HepG2 (cell line): ENCODE measurements at regions not wholly inside any gene's neighbourhood (a gene's known extent, or its start where the extent isn't known, plus 50 kb on each side); places are given as distances from the start of the nearest gene placed in this dataset.

Experiments
- ATAC-seq: fragments of 200-7000 bp; cut with Tn5 transposase; 3 replicates; pipeline ENCODE4 v1.9.1; 2020; ENCODE audit warnings: mild to moderate bottlenecking, moderate library complexity
- BruUV-seq: library from RNA; stranded (reverse); fragments of 400-500 nt; replicated peaks from 2 replicates; lab custom pipeline; 2021; lab: Mats Ljungman, UMichigan
- CTCF ChIA-PET: fragments of 300-600 bp; formaldehyde crosslinking; extraction: SDS; loops from one replicate; lab custom pipeline; 2021; ENCODE audit warnings: low total read pairs, inconsistent platforms, low intra/inter-chr PET ratio; lab: Yijun Ruan, JAX
- POLR2A ChIA-PET: fragments of 350-600 bp; sonication (Branson Sonifier 250); formaldehyde crosslinking; loops from one replicate; lab custom pipeline; 2020; ENCODE audit warnings: antibody characterized with exemption, inconsistent platforms; lab: Yijun Ruan, JAX
- DNase-seq: peaks from one replicate; pipeline ENCODE4 v3.0.0-alpha.2; 2015; ENCODE audit warnings: low spot score
- FAIRE-seq: peaks from 3 replicates; lab custom pipeline; 2011; peaks lifted over from hg19 to GRCh38; lab: Jason Lieb, UNC
- H2AFZ ChIP-seq: one replicate; pipeline ENCODE4 v1.6.1; 2011; ENCODE audit warnings: low read length, inconsistent platforms
- H3K27ac ChIP-seq: fragments of 300-600 bp; 3 replicates; pipeline ENCODE4 v1.8.0; 2011; ENCODE audit warnings: mixed run types, mild to moderate bottlenecking, mixed read lengths, low read length, inconsistent platforms; ENCODE audit not compliant: insufficient read depth; ENCODE audit errors: extremely low read length
- H3K27me3 ChIP-seq, 2 experiments: fragments of 200-600 bp in 1 of 2; 2 replicates in 1 of 2; 3 replicates in 1 of 2; pipeline versions ENCODE4 v1.6.0 to v1.8.0; 2011; ENCODE audit warnings: low read length in 2 of 2, mild to moderate bottlenecking in 2 of 2, moderate library complexity in 2 of 2, inconsistent platforms in 1 of 2; ENCODE audit not compliant: insufficient read depth in 2 of 2, control insufficient read depth in 1 of 2
- H3K36me3 ChIP-seq, 2 experiments: fragments of 200-600 bp in 1 of 2; replicated peaks in 1 of 2; 2 replicates in 1 of 2; 3 replicates in 1 of 2; pipeline versions ENCODE4 v1.5.1 to v1.8.0; 2011; ENCODE audit warnings: low read length in 2 of 2, inconsistent platforms in 1 of 2; ENCODE audit not compliant: insufficient read depth in 2 of 2, control insufficient read depth in 1 of 2
- H3K4me1 ChIP-seq: 2 replicates; pipeline ENCODE4 v1.5.1; 2012; ENCODE audit warnings: low read length, inconsistent platforms; ENCODE audit not compliant: insufficient read depth
- H3K4me2 ChIP-seq: 2 replicates; pipeline ENCODE4 v1.6.0; 2011; ENCODE audit warnings: low read depth, low read length, inconsistent platforms
- H3K4me3 ChIP-seq, 3 experiments: fragments of 200-600 bp in 1 of 3; sonication (generic), shearing (Covaris generic) in 1 of 3; replicated peaks in 1 of 3; 2 replicates each; pipeline ENCODE4 v1.5.1; 2011 to 2016; ENCODE audit warnings: low read length in 3 of 3, inconsistent platforms in 2 of 3, low read depth in 2 of 3, mild to moderate bottlenecking in 2 of 3, control low read depth in 1 of 3, mixed read lengths in 1 of 3; ENCODE audit not compliant: insufficient read depth in 1 of 3
- H3K79me2 ChIP-seq: one replicate; pipeline ENCODE4 v1.6.1; 2011; ENCODE audit warnings: low read length, inconsistent platforms; ENCODE audit not compliant: insufficient read depth
- H3K9ac ChIP-seq: 2 replicates; pipeline ENCODE4 v1.6.0; 2011; ENCODE audit warnings: mild to moderate bottlenecking, low read depth, low read length, inconsistent platforms; ENCODE audit not compliant: insufficient read depth
- H3K9me3 ChIP-seq: 2 replicates; pipeline ENCODE4 v1.5.1; 2012; ENCODE audit warnings: mild to moderate bottlenecking, low read length
- H4K20me1 ChIP-seq: 2 replicates; pipeline ENCODE4 v1.6.0; 2011; ENCODE audit warnings: inconsistent platforms, mild to moderate bottlenecking, low read length, moderate library complexity; ENCODE audit not compliant: insufficient read depth
- BHLHE40 ChIP-seq: IDR thresholded peaks from 2 replicates; pipeline ENCODE4 v1.6.1; 2011; ENCODE audit warnings: low read length, improper control_type of control experiment
- ELF1 ChIP-seq: sonication (generic); formaldehyde crosslinking; IDR thresholded peaks from 2 replicates; pipeline ENCODE4 v1.4.0; 2020; ENCODE audit warnings: missing genetic modification reagents
- GABPB1 ChIP-seq: IDR thresholded peaks from 2 replicates; pipeline ENCODE4 v1.6.1; 2016; ENCODE audit warnings: mild to moderate bottlenecking, missing genetic modification reagents, moderate library complexity, missing compliant biosample characterization
- MAFK ChIP-seq, 2 experiments: IDR thresholded peaks in 1 of 2; conservative IDR thresholded peaks in 1 of 2; 2 replicates each; pipeline ENCODE4 v1.6.1; 2011; ENCODE audit warnings: improper control_type of control experiment in 2 of 2, low read length in 2 of 2
- MEIS2 ChIP-seq: sonication (generic); formaldehyde crosslinking; IDR thresholded peaks from 2 replicates; pipeline ENCODE4 v1.9.0; 2021; ENCODE audit warnings: mild to moderate bottlenecking, missing genetic modification reagents
- MYNN ChIP-seq: sonication (generic); formaldehyde crosslinking; IDR thresholded peaks from 2 replicates; pipeline ENCODE4 v1.4.0; 2020; ENCODE audit warnings: mild to moderate bottlenecking, low read depth, missing genetic modification reagents
- NFKB2 ChIP-seq: sonication (generic); formaldehyde crosslinking; IDR thresholded peaks from 2 replicates; pipeline ENCODE4 v1.4.0; 2020; ENCODE audit warnings: missing genetic modification reagents, borderline replicate concordance
- PAWR ChIP-seq: sonication (generic); formaldehyde crosslinking; IDR thresholded peaks from 2 replicates; pipeline ENCODE4 v1.4.0; 2020; ENCODE audit warnings: missing genetic modification reagents, mild to moderate bottlenecking, borderline replicate concordance
- SP140L ChIP-seq: sonication (generic); formaldehyde crosslinking; IDR thresholded peaks from 2 replicates; pipeline ENCODE4 v1.4.0; 2020; ENCODE audit warnings: missing genetic modification reagents, borderline replicate concordance
- TAF15 ChIP-seq: fragments of 200-400 bp; formaldehyde crosslinking; IDR thresholded peaks from one replicate; pipeline ENCODE4 v1.6.1; 2018; ENCODE audit warnings: mild to moderate bottlenecking, low read depth, low read length; ENCODE audit not compliant: poor library complexity, severe bottlenecking
- ZNF205 ChIP-seq: IDR thresholded peaks from 2 replicates; pipeline ENCODE4 v1.6.1; 2018; ENCODE audit warnings: missing biosample characterization, missing genetic modification reagents
- ZNF546 ChIP-seq: sonication (generic); formaldehyde crosslinking; conservative IDR thresholded peaks from 2 replicates; pipeline ENCODE4 v1.8.1; 2023; ENCODE audit warnings: mild to moderate bottlenecking, missing genetic modification reagents
- WGBS: methylation state at CpG from one replicate; pipeline ENCODE4 v1.1.6; 2017; ENCODE audit warnings: low lambda C conversion rate; 5-methylcytosine and 5-hydroxymethylcytosine counted together
- in situ Hi-C: cut with HindIII; loops from 2 replicates; pipeline ENCODE4 v1.10.0; 2017; ENCODE audit warnings: low pct_unique_long_range_greater_than_20kb; ENCODE audit not compliant: extremely low pct_ligation_motif_present
- intact Hi-C: fragments of 100-400 bp; cut with micrococcal nuclease; formaldehyde crosslinking; loops from one replicate; pipeline ENCODE4 v1.10.0; 2022; ENCODE audit not compliant: unreplicated experiment
- TF ChIP-seq, protein P1 (sequence below): sonication (generic); formaldehyde crosslinking; IDR thresholded peaks from 2 replicates; pipeline ENCODE4 v1.4.0; 2020; ENCODE audit warnings: mild to moderate bottlenecking, missing genetic modification reagents

DNA sequence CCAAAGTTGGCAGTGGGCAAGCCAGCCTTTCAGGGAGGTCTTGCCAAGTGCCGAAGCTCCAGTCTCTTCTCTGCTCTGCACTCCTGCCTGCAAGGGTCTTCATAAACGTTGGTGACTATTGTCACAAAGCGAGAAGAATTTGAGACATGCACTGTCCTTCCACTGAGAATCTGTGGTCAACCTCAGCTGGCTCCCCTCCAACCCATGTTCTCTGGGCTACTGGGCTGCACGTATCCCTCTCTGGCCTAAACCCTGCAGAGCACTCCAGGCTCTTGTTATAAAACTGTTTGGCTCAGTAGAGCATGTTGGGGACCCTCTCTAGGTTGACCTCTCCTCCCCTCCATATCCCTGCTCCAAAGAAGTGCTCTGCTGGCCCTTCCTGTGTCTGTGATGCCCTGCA is 260.4 kb upstream of the NFE2L3 start (continued):
- TF ChIP-seq ZNF546 (CRISPR knock-in tag) = no peak
- no peak for TF ChIP-seq MYNN (CRISPR knock-in tag)
- TF ChIP-seq MEIS2 (CRISPR knock-in tag) = no peak
- no peak for TF ChIP-seq ELF1 (CRISPR knock-in tag)

DNA sequence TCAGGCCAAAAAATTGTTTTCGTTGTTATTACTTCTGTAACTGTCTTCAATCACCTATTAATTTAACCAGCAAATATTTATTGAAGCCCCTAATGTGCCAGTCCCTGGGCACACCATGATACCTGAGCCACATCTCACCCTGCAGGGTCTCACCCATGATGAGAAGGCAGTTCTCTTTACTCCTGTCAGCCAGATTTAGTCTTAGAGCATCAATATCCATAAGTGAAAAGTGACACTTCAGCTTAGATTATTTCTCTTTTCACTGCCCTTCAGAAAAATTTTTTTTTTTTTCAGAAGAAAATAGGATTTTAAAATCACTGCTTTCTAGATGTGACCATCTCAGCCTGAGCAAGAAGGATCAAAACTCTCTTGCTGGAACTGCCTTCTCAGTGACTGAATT is 258.6 kb upstream of the NFE2L3 start:
- no peak for FAIRE-seq
- DNase-seq = no peak
- ATAC-seq = no peak
- ChIA-PET POLR2A (no interaction called here), CTCF (interaction anchor here (1.7 to 2.7 kb wide), 3 partner anchors 168 to 476 kb away, joined by 4 to 54 read pairs (median 15); no protein-coding TSS in a partner anchor)
- no peaks in the 10 kb centered on the region for H3K79me2 ChIP-seq
- H3K36me3 ChIP-seq = no peaks in the 10 kb centered on the region
- BruUV-seq = no TSS peak
- peak overlapping the region; percentile 94 for H2AFZ ChIP-seq
- in situ Hi-C loops = loop anchor here (5.0 to 25.0 kb wide), 4 partner anchors 174 to 771 kb away; partner anchors contain the start of gene SNX10
- H4K20me1 ChIP-seq = no peaks in the 10 kb centered on the region
- intact Hi-C loops = loop anchor here (1.0 to 5.0 kb wide), 3 partner anchors 168 to 471 kb away; no protein-coding TSS in a partner anchor
- H3K9me3 ChIP-seq = no peaks in the 10 kb centered on the region
- peaks cover 21% of the 10 kb centered on the region for H3K4me1 ChIP-seq
- no peak overlapping the region for H3K27ac ChIP-seq
- 27% methylated on average over 1 of the region's 1 CpG for WGBS
- H3K4me2 ChIP-seq = peak overlapping the region; percentile 66
- H3K27me3 ChIP-seq = peaks cover 0 to 3% of the 10 kb centered on the region in 2 experiments; a peak in 1 of 5 replicates
- H3K4me3 ChIP-seq = peak overlapping the region in 2 of 3 experiments; percentile 58 to 59; a peak in 3 of 6 replicates
- peak overlapping the region; percentile 37; the same call in 1 of the 2 replicates for H3K9ac ChIP-seq
- TF ChIP-seq GABPB1 (CRISPR knock-in tag) (no peak), PAWR (CRISPR knock-in tag) (no peak), NFKB2 (no peak), BHLHE40 (no peak), ZNF205 (CRISPR knock-in tag) (no peak), SP140L (no peak), TAF15 (no peak), MAFK (conservative IDR thresholded peaks at IDR 0.05 in 1 of 2, IDR thresholded peaks at IDR 0.05 in 1 of 2; ENCODE audit: low read length in 2 of 2) (no peak)
- TF ChIP-seq, protein P1, sequence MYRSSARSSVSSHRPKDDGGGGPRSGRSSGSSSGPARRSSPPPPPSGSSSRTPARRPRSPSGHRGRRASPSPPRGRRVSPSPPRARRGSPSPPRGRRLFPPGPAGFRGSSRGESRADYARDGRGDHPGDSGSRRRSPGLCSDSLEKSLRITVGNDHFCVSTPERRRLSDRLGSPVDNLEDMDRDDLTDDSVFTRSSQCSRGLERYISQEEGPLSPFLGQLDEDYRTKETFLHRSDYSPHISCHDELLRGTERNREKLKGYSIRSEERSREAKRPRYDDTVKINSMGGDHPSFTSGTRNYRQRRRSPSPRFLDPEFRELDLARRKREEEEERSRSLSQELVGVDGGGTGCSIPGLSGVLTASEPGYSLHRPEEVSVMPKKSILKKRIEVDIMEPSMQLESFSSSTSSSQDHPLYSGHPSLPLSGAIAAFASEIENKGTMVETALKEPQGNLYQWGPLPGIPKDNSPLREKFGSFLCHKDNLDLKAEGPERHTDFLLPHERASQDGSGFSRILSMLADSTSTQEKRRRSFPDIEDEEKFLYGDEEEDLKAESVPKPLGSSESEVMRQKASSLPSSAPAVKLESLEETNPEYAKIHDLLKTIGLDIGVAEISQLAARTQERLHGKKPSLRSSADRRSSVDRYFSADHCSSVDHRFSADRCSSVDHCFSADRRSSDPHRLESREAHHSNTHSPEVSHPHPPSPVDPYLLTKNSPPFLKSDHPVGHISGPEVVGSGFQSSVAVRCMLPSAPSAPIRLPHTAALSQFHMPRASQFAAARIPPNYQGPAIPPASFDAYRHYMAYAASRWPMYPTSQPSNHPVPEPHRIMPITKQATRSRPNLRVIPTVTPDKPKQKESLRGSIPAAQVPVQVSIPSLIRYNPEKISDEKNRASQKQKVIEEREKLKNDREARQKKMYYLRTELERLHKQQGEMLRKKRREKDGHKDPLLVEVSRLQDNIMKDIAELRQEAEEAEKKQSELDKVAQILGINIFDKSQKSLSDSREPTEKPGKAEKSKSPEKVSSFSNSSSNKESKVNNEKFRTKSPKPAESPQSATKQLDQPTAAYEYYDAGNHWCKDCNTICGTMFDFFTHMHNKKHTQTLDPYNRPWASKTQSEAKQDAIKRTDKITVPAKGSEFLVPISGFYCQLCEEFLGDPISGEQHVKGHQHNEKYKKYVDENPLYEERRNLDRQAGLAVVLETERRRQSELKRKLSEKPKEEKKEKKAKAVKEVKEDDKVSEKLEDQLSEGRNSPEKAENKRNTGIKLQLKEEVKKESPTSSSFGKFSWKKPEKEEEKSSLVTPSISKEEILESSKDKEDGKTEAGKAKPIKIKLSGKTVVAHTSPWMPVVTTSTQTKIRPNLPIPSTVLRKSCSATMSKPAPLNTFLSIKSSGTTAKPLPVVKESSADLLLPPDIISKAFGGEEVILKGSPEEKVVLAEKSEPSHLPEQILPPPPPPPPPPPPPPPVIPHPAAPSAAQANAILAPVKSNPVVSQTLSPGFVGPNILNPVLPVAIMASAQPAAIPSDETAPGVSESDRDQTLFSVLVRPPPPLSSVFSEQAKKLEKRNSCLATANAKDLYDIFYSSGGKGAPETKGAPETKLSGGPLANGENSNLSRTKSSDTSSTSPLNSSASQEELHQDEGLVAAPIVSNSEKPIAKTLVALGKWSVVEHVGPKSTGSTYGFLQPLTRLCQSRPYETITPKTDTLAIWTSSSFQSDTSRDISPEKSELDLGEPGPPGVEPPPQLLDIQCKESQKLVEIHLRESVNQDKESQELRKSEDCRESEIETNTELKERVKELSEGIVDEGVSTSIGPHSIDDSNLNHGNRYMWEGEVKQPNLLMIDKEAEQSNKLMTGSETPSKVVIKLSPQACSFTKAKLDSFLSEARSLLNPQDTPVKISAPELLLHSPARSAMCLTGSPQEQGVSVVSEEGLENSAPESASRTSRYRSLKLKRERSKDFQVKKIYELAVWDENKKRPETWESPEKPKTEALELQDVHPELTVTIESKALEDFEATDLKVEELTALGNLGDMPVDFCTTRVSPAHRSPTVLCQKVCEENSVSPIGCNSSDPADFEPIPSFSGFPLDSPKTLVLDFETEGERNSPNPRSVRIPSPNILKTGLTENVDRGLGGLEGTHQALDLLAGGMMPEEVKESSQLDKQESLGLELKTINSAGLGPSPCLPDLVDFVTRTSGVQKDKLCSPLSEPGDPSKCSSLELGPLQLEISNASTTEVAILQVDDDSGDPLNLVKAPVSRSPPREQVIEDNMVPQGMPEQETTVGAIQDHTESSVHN (CRISPR knock-in tag) = no peak
